GM04503 (cell line): ENCODE measurements at regions not wholly inside any gene's neighbourhood (a gene's known extent, or its start where the extent isn't known, plus 50 kb on each side); places are given as distances from the start of the nearest gene placed in this dataset.

Experiments used
- DNase-seq: peaks from one replicate; pipeline ENCODE4 v3.0.0-alpha.2; 2012; ENCODE audit warnings: low read depth

DNA sequence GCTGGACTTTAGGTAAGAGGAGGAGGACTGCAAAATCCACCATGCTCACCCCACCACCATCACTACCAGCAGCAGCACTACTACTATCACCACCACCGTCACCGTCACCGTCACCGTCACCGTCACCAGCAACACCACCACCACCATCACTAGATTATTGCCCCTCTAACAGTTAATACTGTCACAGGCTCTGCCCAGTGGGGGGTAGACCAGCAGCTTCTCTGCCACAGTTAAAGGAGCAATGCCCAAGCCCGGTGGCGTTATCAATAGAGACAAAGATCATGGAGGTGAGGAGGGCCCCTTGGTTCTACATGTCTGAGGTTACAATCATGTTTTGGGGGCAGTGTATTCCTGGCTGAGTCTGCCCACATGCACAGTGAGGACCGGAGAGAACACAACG lies 184.4 kb upstream of the DYNLRB2 start:
- no peak for DNase-seq

DNA sequence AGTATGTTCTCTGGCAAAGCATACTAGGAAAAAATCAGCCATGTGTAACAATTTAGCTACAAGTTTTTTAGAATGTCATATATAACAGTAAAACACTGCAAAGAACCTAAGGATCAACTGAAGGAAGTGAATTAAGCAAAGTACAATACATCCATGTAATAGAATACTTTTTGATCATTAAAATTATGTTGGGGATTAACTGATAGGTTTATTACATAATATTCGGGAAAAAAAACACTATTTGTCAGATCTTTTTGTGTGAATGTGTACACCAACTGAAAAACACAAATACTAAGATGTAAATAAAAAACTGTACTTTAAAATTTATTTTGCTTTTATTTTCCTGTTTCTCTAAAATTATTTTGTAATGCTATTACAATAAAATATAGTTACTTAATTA lies 185.5 kb upstream of the DYNLRB2 start:
- DNase-seq: no peak

DNA sequence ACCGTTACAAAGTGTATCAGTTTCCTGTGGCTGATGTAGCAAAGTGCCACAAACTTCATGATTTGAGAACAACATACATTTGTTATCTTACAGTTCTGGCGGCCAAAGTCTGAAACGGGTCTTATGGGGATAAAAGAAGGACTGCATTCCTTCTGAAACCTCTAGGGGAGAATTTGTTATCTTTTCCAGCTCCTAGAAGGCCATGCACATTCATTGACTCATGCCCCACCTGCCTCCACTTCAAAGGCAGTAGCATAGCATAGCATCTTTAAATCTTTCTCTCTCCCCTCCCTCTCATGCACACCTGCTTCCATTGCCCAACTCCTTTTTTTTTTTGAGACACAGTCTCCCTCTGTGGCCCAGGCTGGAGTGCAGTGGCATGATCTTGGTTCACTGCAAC lies 190.7 kb upstream of the DYNLRB2 start:
- DNase-seq: no peak

DNA sequence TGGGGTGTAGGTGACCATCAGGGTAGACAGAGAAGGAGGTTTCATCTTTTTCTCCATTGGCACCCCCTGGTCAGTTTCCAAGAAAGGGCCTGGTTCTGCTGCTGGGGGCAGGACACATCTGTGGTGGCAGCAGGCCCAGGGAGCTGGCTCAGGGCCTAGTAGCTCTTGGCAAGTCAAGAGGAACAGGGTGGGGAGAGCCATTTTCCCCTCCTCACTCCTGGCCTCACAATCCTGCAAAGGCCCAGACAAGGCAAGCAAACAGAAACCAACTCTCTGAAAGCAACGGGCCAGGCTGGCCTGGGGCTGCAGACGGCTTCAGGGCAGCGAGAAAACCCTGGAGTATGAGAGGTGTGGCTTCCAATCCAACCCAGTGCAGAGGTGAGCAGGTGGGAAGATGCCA lies 192.9 kb upstream of the DYNLRB2 start:
- DNase-seq: no peak

DNA sequence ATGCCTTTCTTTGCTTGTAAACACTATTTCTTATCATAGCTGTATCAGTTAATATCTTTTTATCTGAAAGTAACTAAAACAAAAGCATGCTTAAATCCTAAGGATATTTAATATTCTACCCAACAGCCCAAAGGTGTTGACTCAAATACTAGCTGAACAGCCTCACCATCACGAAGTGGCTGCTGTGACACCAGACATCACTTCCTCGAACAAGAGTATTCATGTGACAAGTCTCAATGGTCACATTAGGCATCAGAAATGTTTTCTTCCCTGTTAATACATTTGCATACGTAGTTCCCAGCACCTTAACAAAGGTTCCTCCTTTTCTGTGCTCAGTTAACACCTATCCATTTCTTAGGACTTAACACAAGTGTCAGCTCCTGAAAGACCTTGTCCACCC lies 193.8 kb upstream of the DYNLRB2 start:
- DNase-seq: no peak

DNA sequence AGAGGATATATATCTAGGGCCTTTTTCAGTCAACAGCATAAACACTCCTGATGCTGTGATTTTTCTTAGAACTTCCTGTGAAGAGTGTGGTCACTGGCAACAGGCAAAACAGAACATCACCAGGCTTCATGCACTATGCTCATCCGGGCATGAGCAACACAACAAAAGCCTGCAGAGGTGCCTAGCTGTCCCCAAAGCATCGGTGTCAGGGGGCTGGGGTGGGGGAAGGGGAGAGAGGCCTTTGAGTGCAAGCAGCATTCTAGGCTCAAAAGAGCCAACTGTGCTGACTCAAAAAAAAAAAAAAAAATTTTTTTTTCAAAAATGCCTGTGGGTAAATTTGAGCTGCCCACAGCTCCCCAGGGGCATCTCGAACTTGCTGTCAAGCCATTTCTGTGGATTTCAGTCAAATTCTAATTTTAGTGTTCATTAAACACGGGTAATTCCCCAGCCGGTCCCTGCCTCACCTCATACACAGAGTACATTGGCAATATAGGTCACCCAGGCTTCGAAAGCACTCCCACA lies 194.6 kb upstream of the DYNLRB2 start:
- peak; percentile 8 for DNase-seq

DNA sequence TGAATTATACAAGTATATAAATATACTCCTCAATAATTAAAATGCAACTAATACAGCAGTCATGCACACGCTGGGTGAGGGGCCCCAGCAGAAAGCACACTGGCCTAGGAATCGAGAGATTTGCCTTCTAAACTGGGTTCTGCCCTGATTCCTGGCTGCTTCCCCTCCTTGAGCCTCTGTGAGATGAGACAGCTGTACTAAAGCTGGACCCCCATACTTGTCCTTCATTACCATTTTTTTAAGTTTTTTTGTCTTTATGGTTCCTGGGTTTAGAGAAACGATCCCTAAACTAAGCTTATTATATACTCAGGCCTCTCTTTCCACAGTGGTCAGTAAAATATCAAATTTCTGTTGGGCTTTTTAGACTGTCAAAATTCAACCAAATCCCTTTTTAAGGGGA lies 195.1 kb upstream of the DYNLRB2 start:
- no peak for DNase-seq

- DNase-seq: no peak
Observed at GRCh38 chr16:80344570-80344969, 196.2 kb upstream of the DYNLRB2 start.

- no peak for DNase-seq
Observed at GRCh38 chr16:80341263-80341662, 199.5 kb upstream of the DYNLRB2 start.

DNA sequence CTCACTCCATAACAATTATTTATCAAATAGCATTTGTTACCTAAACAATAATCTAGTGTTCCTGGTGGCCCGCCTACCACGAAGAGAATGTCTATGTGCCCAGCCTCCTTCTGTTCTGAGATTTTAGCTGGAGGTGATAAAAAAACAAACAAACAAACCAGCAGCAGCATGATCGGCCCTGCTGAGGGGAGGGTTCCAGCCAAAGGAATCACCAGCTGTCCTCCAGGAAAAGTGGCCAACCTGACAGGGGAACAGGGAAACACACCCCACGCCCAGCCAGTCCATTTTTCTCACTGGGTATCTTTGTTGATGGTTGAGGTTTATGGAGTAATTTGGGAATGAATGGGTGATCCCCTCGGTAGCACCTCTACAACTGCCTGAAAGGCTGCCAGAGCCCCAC lies 203.0 kb upstream of the DYNLRB2 start:
- no peak for DNase-seq

GRCh38 chr16:80330803-80331202 lies 210.0 kb upstream of the DYNLRB2 start:
- no peak for DNase-seq

- no peak for DNase-seq
Observed at GRCh38 chr16:80330150-80330549, 210.6 kb upstream of the DYNLRB2 start.

DNA sequence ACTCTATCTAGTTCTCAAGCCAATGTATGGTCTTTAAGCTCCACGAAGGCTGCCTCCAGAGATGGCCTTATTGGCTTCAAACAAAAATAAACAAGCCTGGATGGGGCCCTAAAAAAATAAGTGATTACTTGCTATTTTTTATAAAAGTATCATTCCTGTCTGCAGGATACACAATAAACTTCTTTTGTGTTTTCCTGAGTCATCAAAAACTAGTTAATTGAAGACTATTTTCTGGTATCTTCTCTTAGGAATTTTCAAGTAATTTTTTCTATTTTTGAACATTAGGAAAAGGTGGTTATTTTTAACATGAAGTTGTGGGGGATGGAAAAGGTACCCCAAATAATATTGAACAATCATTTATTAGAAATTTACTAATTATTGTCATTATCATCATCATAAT lies 213.1 kb upstream of the DYNLRB2 start:
- no peak for DNase-seq

DNA sequence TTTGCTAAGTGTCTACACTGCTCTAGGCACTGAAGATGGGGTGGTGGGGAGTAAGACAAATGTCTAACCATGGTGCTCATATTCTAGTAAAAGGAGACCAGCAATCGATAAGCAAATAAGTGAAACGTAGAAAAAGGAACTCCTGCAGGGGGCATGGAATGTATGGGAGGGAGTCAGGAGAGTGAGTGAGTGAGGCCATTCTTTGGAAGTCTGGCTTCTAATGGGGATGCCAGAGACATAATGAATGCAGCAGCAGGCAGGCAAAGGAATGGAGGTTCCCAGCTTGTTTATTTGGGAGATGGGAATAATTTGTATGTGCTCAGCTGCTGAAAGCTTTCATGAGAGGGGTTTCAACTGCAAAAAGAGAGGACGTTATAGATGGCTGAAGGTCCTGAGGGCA lies 216.4 kb upstream of the DYNLRB2 start:
- no peak for DNase-seq

GRCh38 chr16:80323808-80324195 lies 217.0 kb upstream of the DYNLRB2 start:
- no peak for DNase-seq

- no peak for DNase-seq
Observed at GRCh38 chr16:80323187-80323807, 217.5 kb upstream of the DYNLRB2 start.

DNA sequence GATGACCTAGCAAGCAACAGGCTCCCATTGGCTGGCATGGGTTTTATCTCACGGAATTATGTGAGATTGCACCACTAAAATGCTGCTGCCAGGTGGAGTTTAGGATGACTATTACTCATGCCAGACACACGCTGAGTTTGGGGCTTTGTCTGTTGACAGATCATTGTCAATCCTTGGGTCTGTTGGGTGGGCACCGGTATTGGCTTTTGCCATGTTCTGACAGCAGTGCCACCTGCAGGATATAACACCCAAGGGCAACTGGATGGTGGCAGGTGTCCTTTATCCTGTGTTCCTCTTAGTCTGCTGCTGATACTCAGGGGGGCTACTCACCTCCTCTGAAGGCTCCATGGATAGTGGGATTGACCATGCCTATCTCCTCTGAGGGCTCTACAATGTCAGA lies 221.6 kb upstream of the DYNLRB2 start:
- no peak for DNase-seq

DNA sequence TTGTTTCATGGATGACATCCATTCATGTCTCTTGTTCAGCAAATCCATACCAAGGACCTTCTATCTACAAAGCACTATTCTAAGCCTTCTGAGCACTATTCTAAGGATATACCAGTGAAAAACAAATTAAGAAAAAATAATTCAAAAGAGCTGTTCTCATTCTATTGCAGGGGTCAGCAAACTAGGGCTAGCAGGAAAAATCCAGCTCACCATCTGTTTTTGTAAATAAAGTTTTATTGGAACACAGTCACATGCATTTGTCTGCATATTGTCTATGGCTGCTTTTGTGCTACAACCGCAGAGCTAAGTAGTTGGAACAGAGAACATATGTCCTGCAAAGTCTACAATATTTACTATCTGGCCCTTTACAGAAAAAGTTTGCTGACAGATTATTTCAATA lies 222.7 kb upstream of the DYNLRB2 start:
- no peak for DNase-seq

- DNase-seq: no peak
Observed at GRCh38 chr16:80317599-80318037, 223.2 kb upstream of the DYNLRB2 start.

DNA sequence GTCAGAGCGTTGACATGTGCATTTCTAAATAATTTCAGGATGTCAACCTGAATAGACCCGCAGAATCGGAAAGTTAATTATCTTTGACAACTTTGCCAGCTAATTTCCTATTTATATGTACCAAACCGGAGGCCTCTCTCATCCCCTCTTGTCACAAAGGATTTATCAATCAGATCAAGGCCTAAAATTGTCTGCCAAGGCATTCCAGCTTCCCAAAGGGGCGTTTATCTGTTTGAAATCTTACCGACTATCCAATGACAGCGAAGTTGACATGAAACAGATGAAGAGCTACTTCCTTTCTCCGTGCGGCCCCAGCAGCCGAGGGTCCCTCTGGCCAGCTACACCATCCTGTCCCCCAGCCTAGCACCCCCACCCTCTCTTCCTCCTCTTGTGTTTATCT lies 223.7 kb upstream of the DYNLRB2 start:
- no peak for DNase-seq

- no peak for DNase-seq
Observed at GRCh38 chr16:80314042-80314441, 226.8 kb upstream of the DYNLRB2 start.

DNA sequence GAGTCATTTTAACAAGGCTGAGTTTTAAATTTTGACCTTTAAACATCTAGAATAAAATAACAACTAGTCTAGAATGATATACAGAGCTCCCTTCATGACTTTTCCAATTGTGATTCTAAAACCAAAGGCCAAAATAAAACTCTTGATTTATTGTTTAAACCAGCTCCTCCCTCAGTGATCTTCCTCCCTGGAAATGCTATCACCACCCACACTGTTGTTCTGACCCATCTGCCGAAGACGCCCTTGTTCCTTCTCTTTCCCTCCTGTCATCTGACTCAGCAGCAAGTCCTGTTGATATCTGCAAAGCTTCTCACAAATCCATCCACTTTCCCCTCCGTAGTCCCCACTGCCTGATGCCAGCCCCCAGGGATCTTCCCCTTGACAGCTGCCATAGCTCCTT lies 231.6 kb upstream of the DYNLRB2 start:
- no peak for DNase-seq

GRCh38 chr16:80305410-80305809 lies 235.4 kb upstream of the DYNLRB2 start:
- no peak for DNase-seq

DNA sequence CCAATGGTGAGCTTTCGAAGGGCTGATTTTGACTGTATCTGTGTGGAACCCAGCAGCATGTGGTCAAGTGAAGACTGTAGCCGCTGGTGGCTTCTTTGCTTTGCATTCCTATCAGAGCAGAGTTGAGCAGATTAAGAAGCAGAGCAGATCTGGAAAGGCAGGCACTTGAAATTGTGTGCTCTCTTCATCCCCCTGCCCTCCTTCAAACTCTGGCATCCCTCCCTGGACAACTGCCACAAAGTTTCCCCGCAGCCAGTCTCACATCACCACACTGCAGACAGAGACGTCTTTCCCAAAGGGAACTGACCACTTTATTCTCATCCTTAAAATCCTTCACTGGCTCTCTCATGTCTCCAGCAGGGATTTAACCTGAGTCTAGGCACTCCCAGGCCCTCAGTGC lies 237.1 kb upstream of the DYNLRB2 start:
- DNase-seq: no peak

DNA sequence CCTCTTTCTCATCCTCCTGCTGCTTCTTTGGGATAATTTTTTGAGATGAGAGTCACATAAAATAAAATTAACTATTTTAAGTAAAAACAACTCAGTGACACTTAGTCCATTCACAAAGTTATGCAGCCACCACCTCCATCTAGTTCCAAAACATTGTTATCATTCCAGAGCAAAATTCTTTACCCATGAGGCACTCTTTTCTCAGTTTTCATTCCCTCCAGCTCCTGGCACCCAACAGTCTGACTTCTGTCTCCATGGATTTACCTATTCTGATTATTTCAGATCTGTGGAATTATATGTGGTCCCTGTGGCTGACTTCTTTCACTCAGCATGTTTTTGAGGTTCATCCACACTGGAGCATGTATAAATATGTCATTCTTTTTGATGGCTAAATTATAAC lies 239.9 kb upstream of the DYNLRB2 start:
- peak; percentile 73 for DNase-seq
